Neural cell (in vitro differentiated cells): ENCODE measurements at regions not wholly inside any gene's neighbourhood (a gene's known extent, or its start where the extent isn't known, plus 50 kb on each side); places are given as distances from the start of the nearest gene placed in this dataset.
"Not testable (repeated sequence)": the region's sequence is repeated elsewhere in the genome, so short reads cannot be mapped to it uniquely, and the experiment has no call there.

Experiments used
- H2AFZ ChIP-seq: fragments of 200-600, 300-800 bp; sonication (generic), shearing (Covaris generic); 2 replicates; pipeline ENCODE4 v1.6.0; 2014; ENCODE audit warnings: low read depth, mild to moderate bottlenecking, antibody characterized with exemption, low read length, moderate library complexity
- H3F3A ChIP-seq: fragments of 200-600 bp; shearing (Covaris generic); 2 replicates; pipeline ENCODE4 v1.6.1; 2016; ENCODE audit warnings: mild to moderate bottlenecking, moderate library complexity, mixed read lengths, antibody characterized with exemption, low read length; ENCODE audit not compliant: insufficient read depth, poor library complexity, severe bottlenecking
- H3K27ac ChIP-seq: fragments of 200-600, 300-800 bp; sonication (generic), shearing (Covaris generic); 2 replicates; pipeline ENCODE4 v1.5.1; 2014; ENCODE audit warnings: mild to moderate bottlenecking, low read length, moderate library complexity
- H3K27me3 ChIP-seq: fragments of 300-800, 200-600 bp; sonication (generic), shearing (Covaris generic); 2 replicates; pipeline ENCODE4 v1.6.0; 2014; ENCODE audit warnings: mild to moderate bottlenecking, low read depth, low read length, moderate library complexity; ENCODE audit not compliant: insufficient read depth
- H3K36me3 ChIP-seq: fragments of 300-800, 200-600 bp; sonication (generic), shearing (Covaris generic); 2 replicates; pipeline ENCODE4 v1.5.1; 2014; ENCODE audit warnings: mild to moderate bottlenecking, antibody characterized with exemption, low read length, moderate library complexity; ENCODE audit not compliant: insufficient read depth
- H3K4me2 ChIP-seq: fragments of 300-800, 200-600 bp; sonication (generic), shearing (Covaris generic); 2 replicates; pipeline ENCODE4 v1.6.0; 2014; ENCODE audit warnings: mild to moderate bottlenecking, low read length
- H3K4me3 ChIP-seq: fragments of 300-800, 200-600 bp; sonication (generic), shearing (Covaris generic); 2 replicates; pipeline ENCODE4 v1.5.1; 2014; ENCODE audit warnings: mild to moderate bottlenecking, low read length, moderate library complexity
- H3K79me2 ChIP-seq: fragments of 200-600 bp; shearing (Covaris generic); replicated peaks from 2 replicates; pipeline ENCODE4 v1.6.0; 2014; ENCODE audit warnings: mild to moderate bottlenecking, low read length, moderate library complexity; ENCODE audit not compliant: insufficient read depth
- H3K9ac ChIP-seq: fragments of 300-800, 200-600 bp; sonication (generic), shearing (Covaris generic); 2 replicates; pipeline ENCODE4 v1.6.1; 2016; ENCODE audit warnings: mild to moderate bottlenecking, low read length, mixed read lengths
- H3K9me2 ChIP-seq: fragments of 200-600 bp; shearing (Covaris generic); 2 replicates; pipeline ENCODE4 v1.6.1; 2016; ENCODE audit warnings: mild to moderate bottlenecking, low read length, mixed read lengths; ENCODE audit not compliant: insufficient read depth
- H3K9me3 ChIP-seq: fragments of 200-600, 300-800 bp; sonication (generic), shearing (Covaris generic); 2 replicates; pipeline ENCODE4 v1.6.1; 2016; ENCODE audit warnings: mild to moderate bottlenecking, mixed run types, low read length, moderate library complexity, mixed read lengths
- H4K20me1 ChIP-seq: fragments of 200-600 bp; shearing (Covaris generic); 2 replicates; pipeline ENCODE4 v1.6.1; 2016; ENCODE audit warnings: mild to moderate bottlenecking, mixed run types; ENCODE audit not compliant: insufficient read depth
- CTCF ChIP-seq: fragments of 450-650 bp; IDR thresholded peaks from 2 replicates; pipeline ENCODE4 v1.5.1; 2014; ENCODE audit warnings: antibody characterized with exemption, mild to moderate bottlenecking, moderate library complexity; ENCODE audit not compliant: poor library complexity, severe bottlenecking
- EP300 ChIP-seq: fragments of 450-650 bp; conservative IDR thresholded peaks from 2 replicates; pipeline ENCODE4 v1.6.1; 2014; ENCODE audit warnings: antibody characterized with exemption, mild to moderate bottlenecking, moderate library complexity; ENCODE audit not compliant: poor library complexity, severe bottlenecking
- EZH2 ChIP-seq: fragments of 200-600, 300-800 bp; shearing (Covaris generic), sonication (generic); IDR thresholded peaks from 2 replicates; pipeline ENCODE4 v1.6.1; 2014; ENCODE audit warnings: antibody characterized with exemption, low read length, borderline replicate concordance, mild to moderate bottlenecking; ENCODE audit not compliant: insufficient read depth, poor library complexity, severe bottlenecking
- MXI1 ChIP-seq: fragments of 450-650 bp; conservative IDR thresholded peaks from 2 replicates; pipeline ENCODE4 v1.6.1; 2014; ENCODE audit warnings: antibody characterized with exemption, mild to moderate bottlenecking; ENCODE audit not compliant: poor library complexity, severe bottlenecking
- POLR2AphosphoS5 ChIP-seq: IDR thresholded peaks from 2 replicates; pipeline ENCODE4 v1.6.1; 2012
- RAD21 ChIP-seq: fragments of 450-650 bp; conservative IDR thresholded peaks from 2 replicates; pipeline ENCODE4 v1.6.1; 2014; ENCODE audit warnings: antibody characterized with exemption, mild to moderate bottlenecking, moderate library complexity
- REST ChIP-seq: IDR thresholded peaks from 2 replicates; pipeline ENCODE4 v1.6.1; 2012; ENCODE audit warnings: borderline replicate concordance
- SMC3 ChIP-seq: fragments of 450-650 bp; conservative IDR thresholded peaks from 2 replicates; pipeline ENCODE4 v1.6.1; 2014; ENCODE audit warnings: antibody characterized with exemption, mild to moderate bottlenecking, moderate library complexity; ENCODE audit not compliant: poor library complexity
- TAF1 ChIP-seq: IDR thresholded peaks from 2 replicates; pipeline ENCODE4 v1.6.1; 2012; ENCODE audit warnings: low read depth

GRCh38 chr17:71802663-71803062 is 318.2 kb upstream of the SOX9 start:
- no peak overlapping the region for H3K9ac ChIP-seq
- no peak overlapping the region for H2AFZ ChIP-seq
- no peaks in the 10 kb centered on the region for H3K79me2 ChIP-seq
- no peak for TF ChIP-seq EZH2
- no peak for TF ChIP-seq TAF1
- TF ChIP-seq SMC3, result no peak
- no peak for TF ChIP-seq POLR2AphosphoS5
- no peaks in the 10 kb centered on the region for H3K27me3 ChIP-seq
- H3F3A ChIP-seq, result no peaks in the 10 kb centered on the region
- no peaks in the 10 kb centered on the region for H3K9me2 ChIP-seq
- H3K4me2 ChIP-seq, result no peak overlapping the region
- H4K20me1 ChIP-seq, result no peaks in the 10 kb centered on the region
- no peaks in the 10 kb centered on the region for H3K36me3 ChIP-seq
- H3K4me3 ChIP-seq, result no peak overlapping the region
- no peaks in the 10 kb centered on the region for H3K9me3 ChIP-seq
- H3K27ac ChIP-seq, result no peak overlapping the region

GRCh38 chr17:71803656-71804284 is 317.1 kb upstream of the SOX9 start:
- H4K20me1 ChIP-seq, result no peaks in the 10 kb centered on the region
- TF ChIP-seq EZH2 (no peak), SMC3 (no peak), MXI1 (no peak)
- H3K36me3 ChIP-seq, result no peaks in the 10 kb centered on the region
- H3K9me2 ChIP-seq, result no peaks in the 10 kb centered on the region
- no peaks in the 10 kb centered on the region for H3K27me3 ChIP-seq
- no peaks in the 10 kb centered on the region for H3F3A ChIP-seq
- H3K79me2 ChIP-seq, result no peaks in the 10 kb centered on the region
- H3K9me3 ChIP-seq, result no peaks in the 10 kb centered on the region
- H3K4me3 ChIP-seq, result no peak overlapping the region
- no peak overlapping the region for H3K27ac ChIP-seq
- H3K9ac ChIP-seq, result no peak overlapping the region
- no peak overlapping the region for H3K4me2 ChIP-seq
- H2AFZ ChIP-seq, result no peak overlapping the region

GRCh38 chr17:71809537-71809936 is 311.3 kb upstream of the SOX9 start:
- H3K9me2 ChIP-seq, result no peaks in the 10 kb centered on the region
- no peak overlapping the region for H3K4me3 ChIP-seq
- no peaks in the 10 kb centered on the region for H4K20me1 ChIP-seq
- H3K9ac ChIP-seq, result no peak overlapping the region
- no peak for TF ChIP-seq CTCF
- no peak for TF ChIP-seq REST
- no peak for TF ChIP-seq RAD21
- no peak for TF ChIP-seq EP300
- no peak for TF ChIP-seq MXI1
- TF ChIP-seq SMC3, result no peak
- no peak for TF ChIP-seq POLR2AphosphoS5
- no peak for TF ChIP-seq EZH2
- H3K4me2 ChIP-seq, result no peak overlapping the region
- H3F3A ChIP-seq, result no peaks in the 10 kb centered on the region
- no peak overlapping the region for H3K27ac ChIP-seq
- no peaks in the 10 kb centered on the region for H3K27me3 ChIP-seq
- H3K9me3 ChIP-seq, result no peaks in the 10 kb centered on the region
- H3K36me3 ChIP-seq, result no peaks in the 10 kb centered on the region
- H2AFZ ChIP-seq, result no peak overlapping the region
- no peaks in the 10 kb centered on the region for H3K79me2 ChIP-seq

- H3K79me2 ChIP-seq, H3F3A ChIP-seq, H2AFZ ChIP-seq, H3K9ac ChIP-seq, H3K27ac ChIP-seq, H3K9me3 ChIP-seq, H3K9me2 ChIP-seq, H3K4me2 ChIP-seq, H4K20me1 ChIP-seq, H3K4me3 ChIP-seq, H3K27me3 ChIP-seq, H3K36me3 ChIP-seq: not testable (repeated sequence)
Measured at GRCh38 chr17:71813861-71814260, 307.0 kb upstream of the SOX9 start.
